OCI-LY3 (cell line): ENCODE measurements at regions not wholly inside any gene's neighbourhood (a gene's known extent, or its start where the extent isn't known, plus 50 kb on each side); places are given as distances from the start of the nearest gene placed in this dataset.

Experiments
- EZH2phosphoT487 ChIP-seq: fragments of 200-600 bp; shearing (Covaris generic); IDR thresholded peaks from 2 replicates; pipeline ENCODE4 v1.6.1; 2018; ENCODE audit warnings: antibody characterized with exemption, mixed run types, low read depth
- TF ChIP-seq, protein P1 (sequence below): fragments of 200-600, 300-600 bp; sonication (generic); IDR thresholded peaks from 2 replicates; pipeline ENCODE4 v1.5.1; 2014; ENCODE audit warnings: antibody characterized with exemption, low read length, low read depth

DNA sequence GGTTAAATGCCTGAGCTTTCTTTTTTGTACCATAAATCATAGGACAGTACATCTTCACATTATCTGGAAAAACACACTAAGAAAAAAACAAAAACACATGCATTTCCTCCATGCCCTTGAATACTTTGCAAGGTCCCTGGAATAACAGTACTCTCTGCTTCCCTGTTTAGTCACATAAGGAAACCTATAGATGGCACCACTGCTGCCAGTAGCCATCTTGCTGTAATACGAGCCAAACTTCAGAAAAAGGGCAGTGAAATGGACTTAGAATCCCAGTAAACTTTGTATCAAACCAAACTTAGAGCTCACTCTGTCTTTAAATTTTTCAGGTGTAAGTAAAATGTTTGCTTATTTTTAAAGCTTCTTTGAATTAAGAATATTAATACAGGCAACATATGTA, 435.5 kb downstream of the KCNJ2 start:
- TF ChIP-seq, protein P1, sequence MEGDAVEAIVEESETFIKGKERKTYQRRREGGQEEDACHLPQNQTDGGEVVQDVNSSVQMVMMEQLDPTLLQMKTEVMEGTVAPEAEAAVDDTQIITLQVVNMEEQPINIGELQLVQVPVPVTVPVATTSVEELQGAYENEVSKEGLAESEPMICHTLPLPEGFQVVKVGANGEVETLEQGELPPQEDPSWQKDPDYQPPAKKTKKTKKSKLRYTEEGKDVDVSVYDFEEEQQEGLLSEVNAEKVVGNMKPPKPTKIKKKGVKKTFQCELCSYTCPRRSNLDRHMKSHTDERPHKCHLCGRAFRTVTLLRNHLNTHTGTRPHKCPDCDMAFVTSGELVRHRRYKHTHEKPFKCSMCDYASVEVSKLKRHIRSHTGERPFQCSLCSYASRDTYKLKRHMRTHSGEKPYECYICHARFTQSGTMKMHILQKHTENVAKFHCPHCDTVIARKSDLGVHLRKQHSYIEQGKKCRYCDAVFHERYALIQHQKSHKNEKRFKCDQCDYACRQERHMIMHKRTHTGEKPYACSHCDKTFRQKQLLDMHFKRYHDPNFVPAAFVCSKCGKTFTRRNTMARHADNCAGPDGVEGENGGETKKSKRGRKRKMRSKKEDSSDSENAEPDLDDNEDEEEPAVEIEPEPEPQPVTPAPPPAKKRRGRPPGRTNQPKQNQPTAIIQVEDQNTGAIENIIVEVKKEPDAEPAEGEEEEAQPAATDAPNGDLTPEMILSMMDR = no peak
- no peak for TF ChIP-seq EZH2phosphoT487
